ENCODE measurements at regions not wholly inside any gene's neighbourhood (a gene's known extent, or its start where the extent isn't known, plus 50 kb on each side); places are given as distances from the start of the nearest gene placed in this dataset.

GRCh38 chr1:229987953-229988352 is 79.1 kb upstream of the GALNT2 start:
- Histone ChIP-seq H3K79me1 (ENCODE audit: low read depth, low read length) (no peaks in the 10 kb centered on the region), H3K18ac (ENCODE audit: extremely low read depth, low read length) (no peak overlapping the region), H2BK120ac (replicated peaks; ENCODE audit: low read depth, low read length) (no peak overlapping the region), H2BK15ac (ENCODE audit: low read length) (no peak overlapping the region), H3K4me3 (ENCODE audit: extremely low read depth in 1 of 4, insufficient read depth in 2 of 4, low read depth in 3 of 4, low read length in 4 of 4) (no peak overlapping the region), H3K4me1 (replicated peaks in 1 of 4; ENCODE audit: control insufficient read depth in 3 of 4, insufficient read depth in 4 of 4, low read length in 3 of 4) (no peaks in the 10 kb centered on the region; a peak in 3 of 7 replicates), H4K20me1 (replicated peaks in 1 of 2; ENCODE audit: control insufficient read depth in 1 of 2, insufficient read depth in 2 of 2, low read length in 2 of 2) (no peaks in the 10 kb centered on the region), H3K79me2 (ENCODE audit: control insufficient read depth in 1 of 2, insufficient read depth in 2 of 2, low read length in 2 of 2) (no peaks in the 10 kb centered on the region), H3K4me2 (ENCODE audit: insufficient read depth in 1 of 2, low read depth in 2 of 2, low read length in 2 of 2) (no peak overlapping the region), H3K4ac (replicated peaks; ENCODE audit: insufficient read length, low read depth, low read length) (no peak overlapping the region), H2AK5ac (ENCODE audit: low read depth, low read length) (no peak overlapping the region), H3K56ac (replicated peaks; ENCODE audit: insufficient read length, low read depth, low read length) (no peak overlapping the region), H3K36me3 (ENCODE audit: control insufficient read depth in 2 of 4, insufficient read depth in 4 of 4, low read length in 3 of 4) (no peaks in the 10 kb centered on the region), H2BK5ac (ENCODE audit: low read depth, low read length) (no peak overlapping the region), H3K23ac (ENCODE audit: insufficient read length) (no peak overlapping the region), H3K27me3 (replicated peaks in 1 of 4; ENCODE audit: control insufficient read depth in 3 of 4, extremely low read depth in 1 of 4, insufficient read depth in 3 of 4, low read length in 3 of 4) (no peaks in the 10 kb centered on the region), H4K8ac (ENCODE audit: extremely low read depth, insufficient read depth, low read length) (no peak overlapping the region), H3K27ac (ENCODE audit: low read depth, low read length) (no peak overlapping the region), H3K9ac (replicated peaks in 1 of 4; ENCODE audit: extremely low read depth in 1 of 4, low read depth in 3 of 4, low read length in 3 of 4) (no peak overlapping the region), H3K9me3 (ENCODE audit: insufficient read depth in 2 of 2, low read depth in 1 of 2, low read length in 1 of 2) (no peaks in the 10 kb centered on the region), H3K23me2 (ENCODE audit: low read depth, low read length) (no peaks in the 10 kb centered on the region), H4K5ac (ENCODE audit: insufficient read length, low read depth, low read length) (no peak overlapping the region), H4K91ac (replicated peaks; ENCODE audit: insufficient read length, low read length) (no peak overlapping the region), H2BK20ac (ENCODE audit: low read length) (no peak overlapping the region), H3K14ac (ENCODE audit: insufficient read length) (no peak overlapping the region), H2AFZ (ENCODE audit: low read length) (no peak overlapping the region), H2BK12ac (ENCODE audit: low read depth, low read length) (no peak overlapping the region)
- TF ChIP-seq EGR1 (IDR thresholded peaks at IDR 0.05; ENCODE audit: borderline replicate concordance, low read depth, low read length) (no peak), SRF (IDR thresholded peaks at IDR 0.05; ENCODE audit: low read depth, low read length) (no peak), SP2 (IDR thresholded peaks at IDR 0.05; ENCODE audit: low read length) (no peak), TEAD4 (IDR thresholded peaks at IDR 0.05; ENCODE audit: low read depth, low read length) (no peak)
- 89% methylated on average over 6 of the region's 6 CpGs; no CpG with 5 or more reads in 1 of the 2 experiments for WGBS, 2 experiments (ENCODE audit: extremely low coverage in 1 of 2, insufficient coverage in 1 of 2, insufficient read length in 1 of 2, insufficient replicate concordance in 2 of 2, low coverage in 1 of 2, low lambda C conversion rate in 2 of 2, missing lambda C conversion rate in 1 of 2)
- ChIA-PET POLR2A (ENCODE audit: partially characterized antibody) (no interaction called here), CTCF (ENCODE audit: partially characterized antibody) (interaction anchor here (1.1 to 1.8 kb wide), 3 partner anchors 14 to 133 kb away, joined by 3 to 11 read pairs (median 3); no protein-coding TSS in a partner anchor)
- DNase-seq (ENCODE audit: low read depth in 1 of 2, low spot score in 2 of 2) (no peak), FAIRE-seq (no peak)
